DND-41 (cell line): ENCODE measurements at regions not wholly inside any gene's neighbourhood (a gene's known extent, or its start where the extent isn't known, plus 50 kb on each side); places are given as distances from the start of the nearest gene placed in this dataset.

Experiments
- CTCF ChIP-seq: IDR thresholded peaks from 2 replicates; pipeline ENCODE4 v1.5.1; 2012; ENCODE audit warnings: borderline replicate concordance, low read length, moderate library complexity, mild to moderate bottlenecking; ENCODE audit not compliant: poor library complexity, severe bottlenecking; ENCODE audit errors: extremely low read depth
- EZH2 ChIP-seq: IDR thresholded peaks from 3 replicates; pipeline ENCODE4 v1.6.1; 2012; ENCODE audit warnings: borderline replicate concordance, low read depth, mild to moderate bottlenecking, moderate library complexity, low read length, inconsistent platforms; ENCODE audit not compliant: severe bottlenecking

DNA sequence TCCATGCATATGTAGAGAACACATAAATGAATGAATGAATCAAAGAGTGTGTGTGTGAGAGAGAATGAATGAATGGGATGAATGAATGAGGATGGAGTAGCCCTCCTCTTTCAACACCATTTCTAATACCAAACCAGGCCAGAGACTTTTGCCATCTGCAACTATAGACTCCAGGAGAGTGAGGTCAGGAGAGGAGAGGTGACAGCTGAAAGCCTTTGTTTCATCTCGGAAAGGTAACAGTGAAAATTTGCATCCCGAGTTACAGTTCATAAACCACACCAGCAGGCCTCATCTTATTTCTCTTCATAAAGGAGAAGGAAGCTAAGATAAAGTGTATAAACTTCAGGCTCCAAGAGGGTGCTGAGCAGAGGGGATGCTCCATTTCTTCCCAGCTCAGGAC, 255.3 kb upstream of the KLF4 start:
- TF ChIP-seq CTCF (no peak), EZH2 (no peak)
